Retinal pigment epithelial cell (primary cell): ENCODE measurements at regions not wholly inside any gene's neighbourhood (a gene's known extent, or its start where the extent isn't known, plus 50 kb on each side); places are given as distances from the start of the nearest gene placed in this dataset.

Source experiments
- DNase-seq: peaks from one replicate; pipeline ENCODE4 v3.0.0-alpha.2; 2010; ENCODE audit warnings: low read depth
- H3K4me3 ChIP-seq: 2 replicates; pipeline ENCODE4 v1.5.1; 2011; ENCODE audit warnings: mild to moderate bottlenecking, low read length, control low read depth, moderate library complexity
- TF ChIP-seq, protein P1 (sequence below): conservative IDR thresholded peaks from 2 replicates; pipeline ENCODE4 v1.5.1; 2011; ENCODE audit warnings: low read depth, low read length, control low read depth, inconsistent platforms

DNA sequence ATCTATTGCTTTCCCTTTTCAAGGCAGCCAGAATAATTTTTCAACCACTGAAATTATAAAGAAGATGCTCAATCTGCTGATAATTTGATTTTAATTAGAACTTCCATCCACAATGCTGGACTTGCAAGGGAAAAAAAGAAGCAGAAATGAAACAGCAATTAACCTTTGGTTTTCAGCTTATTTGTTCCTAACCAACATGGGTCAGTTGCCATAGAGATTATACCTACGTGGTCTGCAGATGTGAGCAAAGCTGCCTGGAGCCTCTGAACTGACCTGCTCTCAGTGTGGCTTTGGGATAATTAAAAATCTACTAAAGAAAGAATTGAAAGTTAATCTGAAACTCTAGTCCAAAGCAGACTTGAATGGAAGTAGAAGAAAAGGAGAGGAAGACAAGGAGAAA is 195.7 kb upstream of the API5 start:
- TF ChIP-seq, protein P1, sequence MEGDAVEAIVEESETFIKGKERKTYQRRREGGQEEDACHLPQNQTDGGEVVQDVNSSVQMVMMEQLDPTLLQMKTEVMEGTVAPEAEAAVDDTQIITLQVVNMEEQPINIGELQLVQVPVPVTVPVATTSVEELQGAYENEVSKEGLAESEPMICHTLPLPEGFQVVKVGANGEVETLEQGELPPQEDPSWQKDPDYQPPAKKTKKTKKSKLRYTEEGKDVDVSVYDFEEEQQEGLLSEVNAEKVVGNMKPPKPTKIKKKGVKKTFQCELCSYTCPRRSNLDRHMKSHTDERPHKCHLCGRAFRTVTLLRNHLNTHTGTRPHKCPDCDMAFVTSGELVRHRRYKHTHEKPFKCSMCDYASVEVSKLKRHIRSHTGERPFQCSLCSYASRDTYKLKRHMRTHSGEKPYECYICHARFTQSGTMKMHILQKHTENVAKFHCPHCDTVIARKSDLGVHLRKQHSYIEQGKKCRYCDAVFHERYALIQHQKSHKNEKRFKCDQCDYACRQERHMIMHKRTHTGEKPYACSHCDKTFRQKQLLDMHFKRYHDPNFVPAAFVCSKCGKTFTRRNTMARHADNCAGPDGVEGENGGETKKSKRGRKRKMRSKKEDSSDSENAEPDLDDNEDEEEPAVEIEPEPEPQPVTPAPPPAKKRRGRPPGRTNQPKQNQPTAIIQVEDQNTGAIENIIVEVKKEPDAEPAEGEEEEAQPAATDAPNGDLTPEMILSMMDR, result no peak
- DNase-seq, result no peak
- H3K4me3 ChIP-seq, result no peak overlapping the region

DNA sequence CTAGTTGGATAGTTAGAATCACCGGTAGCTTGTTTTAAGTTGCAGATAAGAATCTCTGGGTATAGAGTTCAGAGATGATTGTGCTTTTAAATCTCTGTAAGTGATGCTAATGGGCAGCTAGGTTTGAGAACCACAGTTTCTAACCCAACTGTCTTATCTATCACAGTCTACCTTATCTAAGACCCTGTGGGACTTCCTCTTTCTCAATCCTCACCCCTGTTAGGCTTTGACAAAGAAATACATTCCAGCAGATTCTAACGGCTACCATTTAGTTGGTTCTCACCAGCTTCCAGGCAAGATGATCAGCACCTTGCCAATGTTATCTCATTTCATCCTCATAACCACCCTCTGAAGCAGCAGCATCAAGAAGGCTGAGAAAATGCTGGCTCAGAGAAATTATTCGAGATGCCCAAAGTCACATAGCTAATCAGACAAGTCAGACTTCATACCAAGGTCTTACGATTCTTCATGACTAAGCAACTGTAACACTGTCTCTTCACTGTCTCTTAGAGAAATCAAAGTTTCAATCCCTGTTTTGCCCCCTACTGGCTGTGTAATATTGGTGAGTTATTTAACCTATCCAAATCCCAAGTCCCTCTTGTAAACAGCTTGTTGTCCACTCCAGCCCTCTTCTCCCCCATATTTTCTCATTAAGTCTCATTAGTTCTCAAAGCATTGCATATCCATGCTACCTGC is 192.4 kb upstream of the API5 start:
- H3K4me3 ChIP-seq, result no peak overlapping the region
- no peak for DNase-seq
- TF ChIP-seq, protein P1, result no peak

DNA sequence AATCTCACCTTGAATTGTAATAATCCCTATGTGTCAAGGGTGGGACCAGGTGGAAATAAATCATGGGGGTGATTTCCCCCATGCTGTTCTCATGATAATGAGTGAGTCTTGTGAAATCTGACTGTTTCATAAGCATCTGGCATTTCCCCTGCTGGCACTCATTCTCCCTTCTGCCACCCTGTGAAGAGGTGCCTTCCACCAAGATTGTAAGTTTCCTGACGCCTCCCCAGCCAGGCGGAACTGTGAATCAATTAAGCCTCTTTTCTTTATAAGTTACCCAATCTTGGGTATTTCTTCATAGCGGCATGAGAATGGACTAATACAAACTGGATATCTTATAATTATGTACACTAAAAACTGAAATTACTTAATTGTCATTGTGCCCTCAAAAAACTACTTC is 189.2 kb upstream of the API5 start:
- TF ChIP-seq, protein P1, result no peak
- no peak overlapping the region for H3K4me3 ChIP-seq
- no peak for DNase-seq

DNA sequence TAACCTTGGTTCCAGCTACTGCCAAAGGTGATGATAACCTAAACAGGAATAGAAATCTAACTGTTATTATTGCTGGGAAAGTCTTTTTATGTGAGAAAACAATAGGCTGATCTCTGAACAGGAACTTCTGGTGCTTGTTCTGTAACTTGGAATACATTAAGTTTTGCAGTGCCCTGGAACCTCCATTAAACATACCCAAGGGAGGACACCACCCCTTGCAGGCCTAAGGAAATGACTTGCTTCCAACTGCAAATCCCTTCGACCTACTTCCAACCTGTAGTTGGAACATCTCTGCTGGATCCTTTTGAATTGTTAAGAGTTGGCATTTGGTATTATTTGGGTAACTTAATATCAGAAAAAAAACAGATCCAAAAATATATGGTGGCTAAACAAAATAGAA is 188.4 kb upstream of the API5 start:
- no peak overlapping the region for H3K4me3 ChIP-seq
- TF ChIP-seq, protein P1, result no peak
- no peak for DNase-seq

DNA sequence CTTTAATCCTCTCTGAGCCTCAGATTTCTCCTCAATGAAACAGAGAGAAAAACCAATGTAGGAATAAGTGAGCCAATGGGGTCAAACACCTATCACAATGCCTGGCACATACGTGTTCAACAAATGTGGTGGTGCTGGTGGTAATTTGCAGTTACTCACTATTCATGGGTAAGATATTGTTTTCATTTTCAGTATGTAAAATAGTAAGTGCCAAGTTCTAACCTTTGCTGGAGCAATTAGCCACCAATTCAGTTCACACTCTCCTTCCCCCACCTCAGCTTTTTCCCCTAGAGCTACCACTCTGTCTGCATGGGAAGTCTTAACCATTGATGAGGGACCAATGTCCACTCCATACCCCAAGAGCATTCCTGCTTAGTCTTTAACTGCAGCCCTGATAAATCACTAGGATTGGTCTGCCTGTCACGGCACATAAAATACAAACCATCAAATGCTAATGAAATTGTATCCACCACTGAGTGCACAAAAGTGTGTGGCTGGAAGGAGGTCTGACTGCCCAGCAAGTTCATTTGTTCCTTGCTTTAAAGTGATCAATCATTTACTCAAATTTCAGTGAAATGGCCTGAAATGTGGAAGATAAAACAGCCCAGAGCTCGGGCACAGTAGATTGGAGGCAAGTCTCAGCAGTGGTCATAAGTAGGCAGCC is 187.4 kb upstream of the API5 start:
- H3K4me3 ChIP-seq, result no peak overlapping the region
- DNase-seq, result no peak
- TF ChIP-seq, protein P1, result no peak

DNA sequence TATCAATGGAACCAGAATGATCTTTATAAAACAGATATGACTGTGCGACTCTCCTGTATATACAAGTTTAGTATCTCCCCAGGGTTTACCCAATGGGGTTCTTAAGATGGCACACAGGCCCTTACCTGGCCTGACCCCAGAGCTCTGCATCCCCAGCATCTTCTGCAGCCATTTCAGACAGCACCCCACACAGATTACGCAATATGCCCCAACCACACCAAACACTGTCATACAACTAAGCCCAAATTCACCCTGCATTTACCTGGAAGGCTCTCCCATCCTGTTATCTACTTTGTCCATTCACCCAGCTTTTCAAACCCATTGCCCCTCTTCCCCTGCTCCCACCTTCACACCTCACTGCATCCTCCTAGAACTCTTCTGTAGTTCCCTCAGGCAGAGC is 182.5 kb upstream of the API5 start:
- no peak for DNase-seq
- H3K4me3 ChIP-seq, result no peak overlapping the region
- TF ChIP-seq, protein P1, result no peak

DNA sequence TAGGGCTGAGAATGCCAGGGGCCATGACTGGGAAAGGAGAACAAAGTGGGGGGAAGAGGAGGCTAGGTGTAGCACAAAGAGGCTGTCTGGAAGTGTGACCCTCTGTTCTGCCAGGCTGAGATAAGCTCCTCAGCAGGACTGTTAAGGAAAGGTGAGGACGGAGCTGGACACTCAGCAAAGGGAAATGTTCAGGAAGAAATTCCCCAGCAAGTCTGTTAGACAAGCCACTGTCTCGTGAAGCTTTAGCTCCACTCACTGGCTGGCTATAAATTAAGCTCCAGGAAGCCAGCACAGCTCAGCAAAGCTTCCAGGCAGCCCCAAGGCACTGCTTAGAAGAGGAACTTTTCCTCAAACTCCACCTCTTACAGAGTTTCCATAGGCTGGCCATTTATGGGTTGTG is 181.2 kb upstream of the API5 start:
- H3K4me3 ChIP-seq, result no peak overlapping the region
- DNase-seq, result no peak
- TF ChIP-seq, protein P1, result no peak
